Astrocyte (in vitro differentiated cells and primary cell): ENCODE measurements at regions not wholly inside any gene's neighbourhood (a gene's known extent, or its start where the extent isn't known, plus 50 kb on each side); places are given as distances from the start of the nearest gene placed in this dataset.

Source experiments
- DNase-seq: peaks from one replicate; pipeline ENCODE4 v3.0.0-alpha.2; 2010; ENCODE audit warnings: low read depth
- FAIRE-seq: peaks from 2 replicates; lab custom pipeline; 2011; peaks lifted over from hg19 to GRCh38; lab: Jason Lieb, UNC
- H2AFZ ChIP-seq: 2 replicates; pipeline ENCODE4 v1.6.0; 2012; ENCODE audit warnings: low read depth, low read length, inconsistent platforms
- H3K27ac ChIP-seq: 2 replicates; pipeline ENCODE4 v1.5.1; 2011; ENCODE audit warnings: low read depth, low read length, inconsistent platforms
- H3K27me3 ChIP-seq: 2 replicates; pipeline ENCODE4 v1.6.0; 2011; ENCODE audit warnings: low read length, inconsistent platforms; ENCODE audit not compliant: insufficient read depth
- H3K36me3 ChIP-seq: 2 replicates; pipeline ENCODE4 v1.5.1; 2011; ENCODE audit warnings: low read length, inconsistent platforms; ENCODE audit not compliant: insufficient read depth
- H3K4me1 ChIP-seq: 2 replicates; pipeline ENCODE4 v1.5.1; 2011; ENCODE audit warnings: low read length, inconsistent platforms; ENCODE audit not compliant: insufficient read depth
- H3K4me2 ChIP-seq: 2 replicates; pipeline ENCODE4 v1.6.0; 2012; ENCODE audit warnings: low read length, inconsistent platforms
- H3K4me3 ChIP-seq: 2 replicates; pipeline ENCODE4 v1.5.1; 2011; ENCODE audit warnings: low read depth, mild to moderate bottlenecking, low read length, inconsistent platforms; ENCODE audit not compliant: insufficient read depth
- H3K79me2 ChIP-seq: 2 replicates; pipeline ENCODE4 v1.6.0; 2012; ENCODE audit warnings: mild to moderate bottlenecking, low read length, inconsistent platforms; ENCODE audit not compliant: insufficient read depth
- H3K9ac ChIP-seq: 2 replicates; pipeline ENCODE4 v1.6.0; 2012; ENCODE audit warnings: mild to moderate bottlenecking, low read length, inconsistent platforms
- H3K9me3 ChIP-seq: 2 replicates; pipeline ENCODE4 v1.5.1; 2012; ENCODE audit warnings: low read depth, mild to moderate bottlenecking, low read length, inconsistent platforms; ENCODE audit not compliant: insufficient read depth
- H4K20me1 ChIP-seq: 2 replicates; pipeline ENCODE4 v1.6.0; 2012; ENCODE audit warnings: low read length, inconsistent platforms; ENCODE audit not compliant: insufficient read depth
- H3K27ac Mint-ChIP-seq: one replicate; pipeline ENCODE4 v1.8.0; 2021; ENCODE audit warnings: mild to moderate bottlenecking, mixed read lengths; ENCODE audit not compliant: unreplicated experiment
- H3K27me3 Mint-ChIP-seq: one replicate; pipeline ENCODE4 v1.8.0; 2021; ENCODE audit warnings: low read depth, mixed read lengths; ENCODE audit not compliant: unreplicated experiment
- H3K36me3 Mint-ChIP-seq: one replicate; pipeline ENCODE4 v1.8.0; 2021; ENCODE audit warnings: low read depth, mixed read lengths; ENCODE audit not compliant: unreplicated experiment
- H3K4me1 Mint-ChIP-seq: one replicate; pipeline ENCODE4 v1.8.0; 2021; ENCODE audit warnings: low read depth, mixed read lengths; ENCODE audit not compliant: unreplicated experiment
- H3K4me3 Mint-ChIP-seq: one replicate; pipeline ENCODE4 v1.8.0; 2021; ENCODE audit warnings: mild to moderate bottlenecking, moderate library complexity, mixed read lengths; ENCODE audit not compliant: unreplicated experiment
- H3K9me3 Mint-ChIP-seq: one replicate; pipeline ENCODE4 v1.8.0; 2021; ENCODE audit warnings: mild to moderate bottlenecking, mixed read lengths; ENCODE audit not compliant: unreplicated experiment
- EZH2 ChIP-seq: IDR thresholded peaks from 2 replicates; pipeline ENCODE4 v1.6.1; 2012; ENCODE audit warnings: mild to moderate bottlenecking, low read length, inconsistent platforms; ENCODE audit not compliant: insufficient read depth
- TF ChIP-seq, protein P1 (sequence below): IDR thresholded peaks from 2 replicates; pipeline ENCODE4 v1.5.1; 2011; ENCODE audit warnings: low read depth, mild to moderate bottlenecking, inconsistent platforms, low read length, moderate library complexity; ENCODE audit not compliant: insufficient read depth

DNA sequence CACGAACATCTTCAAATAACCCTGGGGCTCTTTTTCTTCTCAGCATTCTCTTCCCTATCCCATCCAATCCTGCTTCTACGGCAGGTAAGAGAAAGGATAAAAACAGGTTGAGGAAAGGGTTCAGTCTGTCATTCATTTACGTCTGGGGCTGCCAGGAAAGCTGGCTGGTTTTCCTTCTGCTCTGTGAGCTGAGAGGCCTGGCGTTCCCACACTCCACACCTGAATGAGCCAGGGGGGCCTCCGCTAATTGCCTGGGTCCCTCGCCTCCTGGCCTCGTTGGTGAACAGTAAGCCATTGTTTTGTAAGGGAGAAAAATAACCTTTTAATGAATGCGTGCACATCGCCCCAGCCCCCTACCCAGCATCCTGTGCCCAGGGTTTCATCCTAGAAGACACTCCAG is 70.8 kb upstream of the SIM2 start:
- Mint-ChIP-seq H3K4me1 (peaks cover 3% of the 10 kb centered on the region), H3K4me3 (no peak overlapping the region), H3K27me3 (peaks cover 29% of the 10 kb centered on the region), H3K9me3 (peaks cover 3% of the 10 kb centered on the region), H3K27ac (no peak overlapping the region), H3K36me3 (no peaks in the 10 kb centered on the region)
- Histone ChIP-seq H3K9ac (no peak overlapping the region), H3K27ac (no peak overlapping the region), H3K27me3 (peaks cover 5% of the 10 kb centered on the region), H3K4me2 (no peak overlapping the region), H3K36me3 (no peaks in the 10 kb centered on the region), H4K20me1 (no peaks in the 10 kb centered on the region), H3K9me3 (no peaks in the 10 kb centered on the region), H3K4me1 (peaks cover 11% of the 10 kb centered on the region), H3K79me2 (no peaks in the 10 kb centered on the region), H3K4me3 (no peak overlapping the region), H2AFZ (no peak overlapping the region)
- FAIRE-seq (no peak), DNase-seq (no peak)
- TF ChIP-seq EZH2: no peak
- TF ChIP-seq, protein P1, sequence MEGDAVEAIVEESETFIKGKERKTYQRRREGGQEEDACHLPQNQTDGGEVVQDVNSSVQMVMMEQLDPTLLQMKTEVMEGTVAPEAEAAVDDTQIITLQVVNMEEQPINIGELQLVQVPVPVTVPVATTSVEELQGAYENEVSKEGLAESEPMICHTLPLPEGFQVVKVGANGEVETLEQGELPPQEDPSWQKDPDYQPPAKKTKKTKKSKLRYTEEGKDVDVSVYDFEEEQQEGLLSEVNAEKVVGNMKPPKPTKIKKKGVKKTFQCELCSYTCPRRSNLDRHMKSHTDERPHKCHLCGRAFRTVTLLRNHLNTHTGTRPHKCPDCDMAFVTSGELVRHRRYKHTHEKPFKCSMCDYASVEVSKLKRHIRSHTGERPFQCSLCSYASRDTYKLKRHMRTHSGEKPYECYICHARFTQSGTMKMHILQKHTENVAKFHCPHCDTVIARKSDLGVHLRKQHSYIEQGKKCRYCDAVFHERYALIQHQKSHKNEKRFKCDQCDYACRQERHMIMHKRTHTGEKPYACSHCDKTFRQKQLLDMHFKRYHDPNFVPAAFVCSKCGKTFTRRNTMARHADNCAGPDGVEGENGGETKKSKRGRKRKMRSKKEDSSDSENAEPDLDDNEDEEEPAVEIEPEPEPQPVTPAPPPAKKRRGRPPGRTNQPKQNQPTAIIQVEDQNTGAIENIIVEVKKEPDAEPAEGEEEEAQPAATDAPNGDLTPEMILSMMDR: no peak

DNA sequence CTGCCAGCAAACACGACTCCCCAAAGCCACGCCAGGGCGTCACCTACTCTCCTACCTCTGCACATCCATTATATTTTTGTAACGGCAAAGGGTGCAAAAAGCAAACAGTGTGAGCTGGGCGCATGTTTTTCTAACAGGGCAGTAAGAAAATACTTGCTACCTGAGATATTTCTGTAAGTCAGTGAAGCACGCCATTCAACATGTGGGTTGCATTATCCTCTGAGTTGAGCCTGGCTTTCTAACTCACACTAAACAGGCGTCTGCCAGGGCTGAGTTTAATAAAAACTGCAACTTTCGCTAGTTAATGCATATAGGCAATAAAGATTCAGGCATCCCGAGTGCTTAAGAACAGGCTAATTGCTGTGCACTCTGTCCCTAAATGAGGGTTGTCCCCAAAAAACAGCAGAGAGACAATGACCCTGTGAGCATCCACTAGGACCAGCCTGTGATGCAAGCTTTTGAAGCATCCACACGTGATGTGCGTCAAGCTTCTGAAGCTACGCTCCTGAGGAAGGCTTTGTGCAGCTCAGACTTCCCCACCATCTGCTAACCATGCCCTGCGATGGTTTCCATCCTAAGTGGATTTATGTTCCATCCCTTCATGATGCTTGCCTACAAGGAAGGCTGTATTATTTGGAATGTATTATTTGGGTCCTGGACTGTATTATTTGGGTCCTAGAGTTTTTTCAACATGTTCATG is 70.0 kb upstream of the SIM2 start:
- no peak overlapping the region for H3K4me3 Mint-ChIP-seq
- FAIRE-seq: no peak
- DNase-seq: no peak
- Histone ChIP-seq H4K20me1 (no peaks in the 10 kb centered on the region), H2AFZ (no peak overlapping the region), H3K4me1 (peaks cover 11% of the 10 kb centered on the region), H3K9me3 (no peaks in the 10 kb centered on the region), H3K27ac (no peak overlapping the region), H3K27me3 (peaks cover 5% of the 10 kb centered on the region), H3K4me3 (no peak overlapping the region), H3K4me2 (no peak overlapping the region), H3K36me3 (no peaks in the 10 kb centered on the region), H3K9ac (no peak overlapping the region), H3K79me2 (no peaks in the 10 kb centered on the region)
- TF ChIP-seq, protein P1: no peak
- TF ChIP-seq EZH2: no peak
- H3K9me3 Mint-ChIP-seq: peaks cover 1% of the 10 kb centered on the region
- H3K36me3 Mint-ChIP-seq: no peaks in the 10 kb centered on the region
- peaks cover 3% of the 10 kb centered on the region for H3K4me1 Mint-ChIP-seq
- no peak overlapping the region for H3K27ac Mint-ChIP-seq
- H3K27me3 Mint-ChIP-seq: peaks cover 30% of the 10 kb centered on the region

DNA sequence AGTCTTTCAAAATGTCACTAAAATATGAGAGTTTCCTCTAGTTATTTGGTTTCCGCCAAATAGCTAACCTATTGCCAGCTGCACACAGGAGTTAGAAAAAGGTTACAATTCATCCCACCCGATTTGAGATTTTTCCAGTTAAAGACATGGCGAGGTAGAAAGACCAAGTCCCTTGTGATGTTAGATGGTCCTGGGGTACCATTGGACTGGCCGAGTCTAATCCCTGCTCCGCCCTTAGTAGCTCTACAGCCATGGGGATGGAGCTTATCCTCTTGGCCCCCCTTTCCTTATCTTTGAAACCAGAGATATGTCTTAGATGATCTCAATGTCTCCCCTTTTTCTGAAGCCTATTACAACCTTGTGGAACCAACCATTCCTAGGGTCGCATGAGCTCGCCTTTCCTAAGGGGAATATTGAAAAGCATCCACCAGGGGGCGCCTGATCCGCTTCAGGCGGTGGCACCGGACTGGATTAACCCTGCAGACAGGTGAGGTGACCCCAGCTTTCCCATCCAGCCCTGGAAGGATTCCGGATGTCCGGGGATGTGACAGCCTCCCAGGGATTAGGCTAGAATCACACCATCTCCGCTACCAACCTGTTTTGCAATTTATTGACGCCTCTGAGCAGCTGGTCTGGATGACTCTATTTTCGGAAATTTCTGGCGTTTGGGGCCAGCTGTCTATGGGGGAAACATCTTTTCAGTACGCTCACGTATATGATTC is 68.3 kb upstream of the SIM2 start:
- peaks cover 30% of the 10 kb centered on the region for H3K27me3 Mint-ChIP-seq

More for the DNA sequence above, 68.3 kb upstream of the SIM2 start:
- Histone ChIP-seq H4K20me1 (no peaks in the 10 kb centered on the region), H3K27me3 (peaks cover 5% of the 10 kb centered on the region), H3K79me2 (no peaks in the 10 kb centered on the region), H3K9ac (no peak overlapping the region), H3K4me1 (peaks cover 11% of the 10 kb centered on the region), H3K27ac (no peak overlapping the region), H3K36me3 (no peaks in the 10 kb centered on the region), H2AFZ (no peak overlapping the region), H3K4me3 (no peak overlapping the region), H3K4me2 (no peak overlapping the region), H3K9me3 (no peaks in the 10 kb centered on the region)
- DNase-seq: no peak
- no peak overlapping the region for H3K4me3 Mint-ChIP-seq
- TF ChIP-seq EZH2: no peak
- TF ChIP-seq, protein P1: peak; percentile 58
- no peak overlapping the region for H3K27ac Mint-ChIP-seq
- peaks cover 3% of the 10 kb centered on the region for H3K9me3 Mint-ChIP-seq
- H3K4me1 Mint-ChIP-seq: peaks cover 3% of the 10 kb centered on the region
- peak; percentile 54 for FAIRE-seq
- no peaks in the 10 kb centered on the region for H3K36me3 Mint-ChIP-seq
